NCI-H2081 (cell line): ENCODE measurements at regions not wholly inside any gene's neighbourhood (a gene's known extent, or its start where the extent isn't known, plus 50 kb on each side); places are given as distances from the start of the nearest gene placed in this dataset.
A peak's percentile ranks its signal among the peaks of the same experiment; 100 is the strongest.

Source experiments
- DNase-seq, 2 experiments: peaks; one replicate each; lab custom pipeline; 2025; lab: John Stamatoyannopoulos, UW

DNA sequence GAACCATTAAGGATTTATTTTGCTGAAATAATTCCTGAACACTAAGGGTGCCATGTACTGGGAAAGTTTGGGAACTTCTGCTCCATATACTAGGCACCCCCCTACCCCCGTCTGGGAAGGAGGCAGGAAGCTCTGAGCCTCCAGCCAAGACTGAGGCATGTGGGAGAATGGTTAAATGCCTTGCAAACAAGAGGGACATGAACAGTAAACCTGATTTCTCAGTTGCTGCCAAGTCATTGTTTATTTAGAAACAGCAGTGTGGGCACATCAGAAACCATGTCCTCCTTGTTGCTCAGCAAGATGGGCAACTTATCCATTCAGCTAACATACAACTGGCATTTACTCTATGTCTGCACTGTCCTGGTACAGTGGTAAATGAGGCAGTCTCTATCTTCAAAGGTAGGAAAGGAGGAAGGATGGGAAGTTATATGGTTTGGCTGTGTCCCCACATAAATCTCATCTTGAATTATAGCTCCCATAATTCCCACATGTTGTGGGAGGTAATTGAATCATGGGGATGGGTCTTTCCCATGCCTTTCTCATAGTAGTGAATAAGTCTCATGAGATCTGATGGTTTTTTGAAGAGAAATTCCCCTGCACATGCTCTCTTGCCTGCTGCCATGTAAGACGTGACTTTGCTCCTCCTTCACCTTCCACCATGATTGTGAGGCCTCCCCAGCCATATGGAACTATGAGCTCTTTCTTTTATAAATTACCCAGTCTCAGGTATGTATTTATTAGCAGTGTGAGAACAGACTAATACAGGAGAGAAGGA lies 459.1 kb downstream of the MIAT start:
- peak; percentile 10 to 55 for DNase-seq

- no peak for DNase-seq
Observed at GRCh38 chr22:27120036-27120435, 462.6 kb downstream of the MIAT start.

GRCh38 chr22:27122574-27122973 lies 465.2 kb downstream of the MIAT start:
- DNase-seq, result peak in 1 of 2 experiments; percentile 43

GRCh38 chr22:27123880-27124279 lies 466.5 kb downstream of the MIAT start:
- DNase-seq, result no peak

DNA sequence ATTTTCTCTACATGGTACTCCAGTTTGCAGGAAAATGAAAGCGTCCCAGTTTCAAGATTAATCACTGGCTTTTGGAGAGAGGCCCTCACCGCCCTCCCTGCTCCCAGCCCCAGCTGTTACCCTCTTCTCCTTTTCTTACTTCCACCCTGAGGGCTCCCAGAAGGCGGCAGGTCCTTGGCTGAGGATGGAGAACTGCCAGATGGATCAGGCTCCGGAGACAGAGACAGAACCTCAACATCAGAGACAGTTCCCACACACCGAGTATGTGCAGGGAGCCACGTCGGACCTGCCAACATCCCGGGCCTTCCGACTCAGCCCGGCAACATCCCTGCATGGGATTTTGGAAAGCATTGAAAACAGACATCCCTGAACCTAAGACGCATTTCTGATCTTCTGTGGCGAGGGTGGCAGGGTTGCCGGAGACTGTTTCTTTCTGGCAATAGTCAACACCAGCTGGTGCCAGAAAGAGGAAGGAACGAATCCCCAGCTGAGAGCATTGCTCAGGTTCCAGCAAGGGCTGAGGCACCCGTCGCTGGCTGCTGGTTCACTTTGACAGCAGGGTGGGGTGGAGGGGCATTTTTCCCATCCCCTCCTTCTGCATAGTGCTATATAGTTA lies 467.1 kb downstream of the MIAT start:
- no peak for DNase-seq

GRCh38 chr22:27125539-27125938 lies 468.2 kb downstream of the MIAT start:
- no peak for DNase-seq

DNA sequence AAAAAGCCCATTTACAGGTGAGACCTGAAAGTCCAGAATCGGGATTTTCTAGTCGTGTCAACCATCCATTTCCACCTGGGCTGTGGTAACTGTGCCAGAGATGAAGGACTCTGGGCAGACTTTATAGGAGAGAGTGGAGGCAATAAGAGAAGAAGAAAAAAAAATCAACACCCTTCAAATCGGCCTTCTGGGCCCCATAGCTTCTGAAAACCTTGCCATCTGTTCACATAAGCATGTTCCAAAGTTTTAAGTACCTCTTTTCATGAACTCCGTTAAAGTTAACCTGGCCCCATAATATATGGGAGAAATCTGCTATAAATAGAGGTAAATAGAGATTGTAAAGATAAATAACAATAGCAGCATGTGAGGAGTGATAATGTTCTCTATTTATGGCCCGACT lies 470.5 kb downstream of the MIAT start:
- DNase-seq, result no peak

- DNase-seq, result no peak
Observed at GRCh38 chr22:27128461-27129085, 471.2 kb downstream of the MIAT start.

- DNase-seq, result no peak
Observed at GRCh38 chr22:27129266-27129665, 471.9 kb downstream of the MIAT start.

DNA sequence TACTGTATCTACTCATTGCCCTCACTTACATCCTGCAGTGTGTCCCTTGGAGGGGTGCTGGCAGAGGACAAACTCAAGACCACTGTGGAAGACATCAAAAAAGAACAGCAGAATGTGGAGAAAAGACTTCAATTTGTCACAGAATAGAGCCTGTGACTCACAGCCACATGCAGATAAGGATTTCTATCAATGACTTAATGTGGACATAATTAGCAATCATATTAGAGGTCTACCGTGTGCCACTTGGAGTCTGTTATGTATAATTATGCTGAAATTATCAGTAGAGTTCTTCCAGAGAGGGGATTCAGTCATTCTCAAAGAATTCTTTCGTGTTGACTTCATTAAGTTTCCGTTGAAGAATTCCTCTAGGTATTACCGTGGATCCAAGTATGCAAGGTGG lies 473.5 kb downstream of the MIAT start:
- no peak for DNase-seq

GRCh38 chr22:27131346-27131745 lies 474.0 kb downstream of the MIAT start:
- no peak for DNase-seq

GRCh38 chr22:27132400-27132799 lies 475.0 kb downstream of the MIAT start:
- no peak for DNase-seq

- DNase-seq, result no peak
Observed at GRCh38 chr22:27133019-27133431, 475.6 kb downstream of the MIAT start.

- no peak for DNase-seq
Observed at GRCh38 chr22:27133681-27134314, 476.4 kb downstream of the MIAT start.

GRCh38 chr22:27134315-27134701 lies 476.9 kb downstream of the MIAT start:
- no peak for DNase-seq

GRCh38 chr22:27135031-27135981 lies 477.9 kb downstream of the MIAT start:
- DNase-seq, result no peak

DNA sequence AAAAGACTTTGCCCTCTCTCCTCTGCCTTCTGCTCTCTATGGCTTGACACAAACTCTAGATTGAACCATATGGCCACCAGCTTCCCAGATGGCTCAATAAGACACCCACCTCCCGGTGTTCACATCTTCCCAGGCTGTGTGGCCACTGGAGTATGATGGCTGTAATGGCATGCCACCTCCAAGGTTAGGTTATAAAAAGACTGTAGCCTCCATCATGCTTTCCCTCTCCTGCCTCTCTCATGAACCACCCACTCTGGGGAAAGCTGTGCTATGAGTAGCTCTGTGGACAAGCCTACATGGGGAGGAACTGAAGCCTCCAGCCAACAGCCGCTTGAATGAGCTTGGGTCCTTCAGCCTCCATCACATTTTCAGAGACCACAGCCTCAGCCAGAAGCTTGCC lies 479.2 kb downstream of the MIAT start:
- DNase-seq, result no peak

DNA sequence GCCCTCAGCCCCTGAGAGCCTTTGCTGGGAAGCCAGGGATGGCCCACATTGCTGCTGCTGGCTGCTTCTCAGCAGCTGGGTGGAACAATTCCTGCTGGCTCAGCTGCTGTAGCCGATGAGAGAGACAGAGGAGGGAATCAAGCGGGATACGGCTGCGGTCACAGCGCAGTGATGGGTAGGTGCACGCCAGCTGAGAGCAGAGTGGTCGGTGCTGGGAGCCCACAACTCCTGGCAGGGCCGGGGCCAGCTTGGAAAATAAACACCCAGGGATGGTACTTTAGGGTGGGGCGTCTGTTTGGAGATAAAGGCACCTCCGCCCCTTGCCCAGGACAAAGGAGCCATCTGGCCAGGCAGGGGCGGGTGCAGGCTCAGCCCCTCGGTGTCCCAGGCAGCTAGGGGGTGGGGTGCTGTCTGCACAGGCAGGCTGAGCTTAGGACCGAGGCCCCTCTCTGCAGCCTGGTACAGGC lies 480.5 kb downstream of the MIAT start:
- no peak for DNase-seq

DNA sequence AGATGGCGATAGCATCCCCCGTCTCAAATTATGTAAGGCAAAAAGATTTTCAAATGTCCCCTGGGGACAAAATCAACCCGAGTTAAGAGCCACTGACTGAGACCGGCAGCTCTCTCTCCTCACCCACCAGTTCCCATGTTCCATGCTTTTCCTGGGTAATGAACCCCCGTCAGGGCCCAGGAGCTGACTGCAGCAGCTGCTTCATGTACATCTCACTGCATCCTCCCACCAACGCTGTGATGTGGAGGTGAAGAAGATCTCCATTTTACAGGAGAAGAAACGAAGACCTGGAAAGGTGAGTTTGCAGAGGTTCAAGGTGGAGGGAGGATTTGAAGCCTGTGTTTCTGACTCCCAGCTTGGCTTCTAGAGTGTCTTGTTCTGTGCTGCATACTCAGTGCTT lies 481.1 kb downstream of the MIAT start:
- DNase-seq, result no peak

GRCh38 chr22:27139935-27140511 lies 482.6 kb downstream of the MIAT start:
- DNase-seq, result no peak

DNA sequence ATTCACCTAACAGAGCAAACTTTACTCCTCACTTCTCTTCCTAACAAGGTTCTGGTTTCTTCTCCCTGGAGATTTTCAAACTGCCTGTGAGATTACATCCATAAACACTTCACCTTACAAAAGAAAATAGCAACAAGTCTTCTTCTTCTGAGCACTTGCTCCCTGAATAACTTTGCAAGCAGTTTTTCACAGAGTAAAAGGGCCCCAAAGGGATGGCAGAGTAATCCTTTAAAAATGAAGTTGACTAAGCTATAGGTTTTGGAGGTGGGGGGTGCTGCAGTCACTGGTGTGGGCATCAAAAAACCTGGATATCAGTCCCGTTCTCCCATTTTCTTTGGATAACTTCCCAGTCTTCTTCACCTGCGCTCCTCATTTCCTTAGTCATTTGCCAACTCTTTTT lies 484.9 kb downstream of the MIAT start:
- DNase-seq, result no peak
